ENCODE measurements at regions not wholly inside any gene's neighbourhood (a gene's known extent, or its start where the extent isn't known, plus 50 kb on each side); places are given as distances from the start of the nearest gene placed in this dataset.

GRCh38 chr7:118734541-118734940 lies 510.0 kb downstream of the ANKRD7 start (continued):
- TF ChIP-seq CUX1 (IDR thresholded peaks at IDR 0.05; ENCODE audit: insufficient replicate concordance, low read depth, low read length) (no peak), NFIC (IDR thresholded peaks at IDR 0.05; ENCODE audit: low read depth, low read length) (no peak)

GRCh38 chr7:118735441-118735840 lies 510.9 kb downstream of the ANKRD7 start:
- POLR2A ChIA-PET, result no interaction called here
- Histone ChIP-seq H2AFZ (ENCODE audit: control insufficient read depth, low read depth, low read length) (no peak overlapping the region), H3K79me2 (ENCODE audit: control insufficient read depth, insufficient read depth, low read length) (no peaks in the 10 kb centered on the region), H3K27me3 (replicated peaks in 1 of 2; ENCODE audit: control insufficient read depth in 2 of 2, insufficient read depth in 2 of 2, low read length in 1 of 2) (no peaks in the 10 kb centered on the region), H3K36me3 (ENCODE audit: control insufficient read depth in 2 of 2, insufficient read depth in 2 of 2, low read length in 1 of 2) (no peaks in the 10 kb centered on the region), H3K4me3 (no peak overlapping the region), H3K4me1 (ENCODE audit: control insufficient read depth, insufficient read depth, low read length) (no peaks in the 10 kb centered on the region), H4K20me1 (ENCODE audit: control insufficient read depth, insufficient read depth) (no peaks in the 10 kb centered on the region), H3K9me3 (replicated peaks; ENCODE audit: control insufficient read depth, insufficient read depth, low read length) (no peaks in the 10 kb centered on the region), H3K27ac (ENCODE audit: control insufficient read depth, insufficient read depth) (no peak overlapping the region), H3K9ac (ENCODE audit: control insufficient read depth, insufficient read depth, low read length) (no peak overlapping the region), H3K4me2 (ENCODE audit: control insufficient read depth, insufficient read depth) (no peak overlapping the region)
- SMC1A ChIA-PET (ENCODE audit: uncharacterized antibody, unreplicated experiment), result no interaction called here
- RAD21 ChIA-PET (ENCODE audit: unreplicated experiment), result no interaction called here
- BruUV-seq (replicated peaks), result no TSS peak
- no peak for FAIRE-seq
- in situ Hi-C loops (cut with MboI) (no loop called here), intact Hi-C loops (cut with micrococcal nuclease; ENCODE audit: unreplicated experiment) (no loop called here)
- ATAC-seq, result no peak
- DNase-seq (ENCODE audit: low read depth, low spot score), result no peak
- CTCF ChIA-PET, result no interaction called here
- no peak for TF ChIP-seq PAX8 (IDR thresholded peaks at IDR 0.05)
- TF ChIP-seq BRCA1 (IDR thresholded peaks at IDR 0.05; ENCODE audit: low read depth, low read length), result no peak
- TF ChIP-seq NFYA (IDR thresholded peaks at IDR 0.05; ENCODE audit: borderline replicate concordance, low read depth, low read length), result no peak
- no peak for TF ChIP-seq USF2 (IDR thresholded peaks at IDR 0.05; ENCODE audit: borderline replicate concordance, low read depth, low read length)
- TF ChIP-seq RELA (IDR thresholded peaks at IDR 0.05; ENCODE audit: borderline replicate concordance, partially characterized antibody), result no peak
- no peak for TF ChIP-seq CTCF (IDR thresholded peaks at IDR 0.05 in 2 of 3, conservative IDR thresholded peaks at IDR 0.05 in 1 of 3; ENCODE audit: control insufficient read depth in 2 of 3, extremely low read depth in 1 of 3, insufficient read depth in 1 of 3, low read depth in 3 of 3, low read length in 3 of 3)
- TF ChIP-seq HDGF (IDR thresholded peaks at IDR 0.05), result no peak
- TF ChIP-seq PRDM15 (CRISPR knock-in tag; IDR thresholded peaks at IDR 0.05), result no peak
